GM19193 (cell line): ENCODE measurements at regions not wholly inside any gene's neighbourhood (a gene's known extent, or its start where the extent isn't known, plus 50 kb on each side); places are given as distances from the start of the nearest gene placed in this dataset.
A peak's percentile ranks its signal among the peaks of the same experiment; 100 is the strongest.

ENCODE experiments used
- POLR2A ChIP-seq: IDR thresholded peaks from 4 replicates; pipeline ENCODE4 v1.6.1; 2011; ENCODE audit not compliant: insufficient read depth, insufficient read length; ENCODE audit errors: extremely low read depth

DNA sequence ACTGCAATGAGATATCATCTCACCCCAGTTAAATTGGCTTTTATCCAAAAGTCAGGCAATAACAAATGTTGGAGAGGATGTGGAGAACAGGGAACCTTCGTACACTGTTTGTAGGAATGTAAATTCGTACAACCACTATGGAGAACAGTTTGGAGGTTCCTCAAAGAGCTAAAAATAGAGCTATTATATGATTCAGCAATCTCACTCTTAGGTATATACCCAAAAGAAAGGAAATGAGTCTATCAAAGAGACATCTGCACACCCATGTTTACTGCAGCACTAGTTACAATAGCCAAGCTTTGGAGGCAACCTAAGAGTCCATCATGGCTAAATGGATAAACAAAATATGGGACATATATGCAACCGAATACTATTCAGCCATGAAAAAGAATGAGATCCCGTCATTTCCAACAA lies 68.0 kb upstream of the HES1 start:
- no peak for TF ChIP-seq POLR2A

DNA sequence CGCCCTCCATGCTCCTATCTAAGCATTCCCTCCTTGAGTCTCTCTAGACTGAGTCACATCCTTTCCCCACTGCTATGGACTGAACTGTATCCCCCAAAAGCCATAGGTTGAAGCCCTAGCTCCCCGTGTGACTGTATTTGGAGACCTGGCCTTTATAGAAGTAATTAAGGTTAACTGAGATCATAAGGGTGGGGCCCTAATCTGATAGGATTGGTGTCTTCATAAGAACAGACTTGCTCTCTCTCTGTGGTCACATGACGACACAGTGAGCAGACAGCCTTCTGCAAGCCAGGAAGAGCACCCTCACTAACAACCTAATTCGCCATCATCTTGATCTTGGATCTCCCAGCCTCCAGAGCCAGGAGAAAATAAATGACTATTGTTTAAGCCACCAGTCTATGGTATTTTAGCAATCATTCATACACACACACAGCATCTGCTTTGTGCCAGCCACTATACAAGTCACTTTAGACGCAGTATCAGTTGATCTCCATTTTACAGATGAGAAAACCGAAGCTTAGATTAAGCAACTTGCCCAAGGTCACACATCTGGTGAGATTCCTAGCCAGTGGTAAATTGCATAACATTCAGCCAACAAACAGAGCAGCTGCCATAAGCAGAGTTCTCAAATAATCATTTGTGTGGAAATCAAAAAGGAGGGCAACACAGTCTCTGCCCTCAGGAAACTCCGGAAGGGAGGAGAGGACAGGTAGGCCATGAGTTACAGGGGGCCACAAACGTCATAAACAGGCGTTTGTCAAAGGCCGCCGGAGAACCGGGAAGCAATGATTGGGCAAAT lies 66.3 kb upstream of the HES1 start:
- no peak for TF ChIP-seq POLR2A

DNA sequence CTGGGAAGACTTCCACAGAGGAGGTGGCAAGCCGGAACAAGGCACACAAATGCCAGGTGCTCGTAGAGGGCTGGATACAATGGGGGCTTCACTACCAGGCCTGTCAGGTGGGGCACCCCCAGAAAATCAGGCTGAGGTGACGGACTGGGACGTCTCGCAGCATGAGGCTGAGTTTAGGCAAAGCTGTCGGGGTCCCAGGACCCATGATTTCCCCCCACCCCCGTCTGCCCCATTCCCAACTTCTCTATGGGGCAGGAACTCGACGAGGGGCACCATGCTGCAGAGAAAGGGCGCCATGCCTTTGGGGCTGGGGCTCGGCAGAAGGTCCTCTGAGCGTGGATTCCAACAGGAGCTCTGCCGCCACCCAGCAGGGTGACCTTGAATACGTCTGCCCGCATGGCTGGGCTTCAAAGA lies 65.7 kb upstream of the HES1 start:
- TF ChIP-seq POLR2A = no peak

- TF ChIP-seq POLR2A = peak; percentile 60
Observed at GRCh38 chr3:194070634-194071409, 65.1 kb upstream of the HES1 start.

DNA sequence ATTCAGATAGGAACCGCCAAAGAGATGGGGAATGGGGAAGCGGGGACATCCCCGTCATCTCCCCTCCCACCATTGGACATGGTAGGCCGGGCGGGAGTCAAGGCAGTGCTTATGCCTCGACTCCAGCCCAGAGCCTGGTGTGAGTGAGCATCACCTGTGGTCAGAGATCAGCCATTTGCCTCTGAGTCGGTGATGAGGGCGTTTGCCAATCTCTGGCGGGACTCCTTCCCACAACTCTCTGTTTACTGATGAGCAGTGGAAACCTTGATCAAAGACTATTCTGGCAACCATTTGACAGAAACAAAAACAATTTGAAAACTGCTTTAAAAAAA lies 63.9 kb upstream of the HES1 start:
- TF ChIP-seq POLR2A = no peak

- TF ChIP-seq POLR2A = no peak
Observed at GRCh38 chr3:194072691-194073279, 63.2 kb upstream of the HES1 start.

DNA sequence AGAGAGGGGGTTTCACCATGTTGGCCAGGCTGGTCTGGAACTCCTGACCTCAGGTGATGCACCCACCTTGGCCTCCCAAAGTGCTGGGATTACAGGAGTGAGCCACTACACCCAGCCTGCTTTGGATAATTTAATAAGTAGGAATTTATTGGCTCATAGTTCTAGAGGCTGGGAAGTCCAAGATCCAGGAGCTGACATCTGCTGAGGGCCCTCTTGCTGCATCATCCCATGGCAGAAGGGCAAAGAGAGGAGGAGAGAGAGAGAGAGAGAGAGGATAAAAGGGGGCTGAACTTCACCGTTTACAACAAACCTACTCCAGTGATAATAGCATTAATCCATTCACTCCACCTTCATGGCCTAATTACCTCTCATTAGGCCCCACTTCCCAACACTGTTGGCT lies 62.0 kb upstream of the HES1 start:
- no peak for TF ChIP-seq POLR2A

- TF ChIP-seq POLR2A = no peak
Observed at GRCh38 chr3:194075088-194075615, 60.8 kb upstream of the HES1 start.

DNA sequence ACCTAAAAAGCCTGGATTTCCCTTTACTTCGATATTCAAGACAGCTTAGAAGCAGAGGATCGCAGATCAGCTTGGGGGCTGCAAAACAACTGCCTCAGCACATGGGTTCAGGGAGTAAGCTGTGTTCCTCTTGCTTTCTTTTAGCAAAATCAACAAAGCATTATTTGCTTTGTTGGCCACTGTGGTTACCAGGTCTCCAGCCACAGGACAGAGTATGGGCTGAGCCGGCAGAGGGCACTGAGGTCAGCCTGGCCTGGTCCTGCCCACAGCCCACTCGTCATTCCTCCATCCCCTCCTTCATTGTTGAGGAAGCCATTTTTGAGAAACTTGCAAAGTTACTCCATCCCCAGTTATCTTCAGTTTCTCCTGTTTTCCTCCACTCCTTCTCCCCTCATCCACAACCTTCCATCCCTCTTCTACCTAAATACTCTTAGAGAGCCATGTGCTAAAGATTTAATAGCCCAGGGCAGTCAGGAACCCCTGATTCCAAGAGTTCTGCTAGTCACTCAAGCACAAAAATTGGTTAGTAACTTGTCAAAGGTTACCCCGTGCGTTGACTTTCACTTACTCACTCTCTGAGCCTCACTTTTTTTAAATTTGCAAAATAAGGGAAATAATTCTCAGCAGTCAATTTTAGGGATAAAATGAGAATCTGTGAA lies 60.0 kb upstream of the HES1 start:
- no peak for TF ChIP-seq POLR2A

DNA sequence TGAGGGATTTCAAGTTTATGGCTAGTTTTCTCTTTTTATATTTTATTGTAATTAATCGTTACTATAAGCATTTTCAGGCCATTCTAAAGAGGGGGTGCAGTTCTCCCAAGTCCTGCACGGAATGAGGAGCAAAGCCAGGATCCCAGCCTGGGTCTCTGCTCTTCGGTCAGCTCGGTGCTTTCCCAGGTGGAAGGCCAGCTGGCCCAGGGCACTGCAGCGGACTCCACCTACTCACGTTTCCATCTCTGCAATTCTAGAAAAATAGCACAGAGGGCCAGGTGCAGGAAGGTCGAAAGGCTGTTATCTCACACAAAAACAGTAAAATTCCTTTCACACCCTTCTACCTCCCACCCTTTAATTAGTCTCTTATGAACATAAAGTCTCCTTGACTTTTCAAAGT lies 59.5 kb upstream of the HES1 start:
- TF ChIP-seq POLR2A = no peak

- TF ChIP-seq POLR2A = no peak
Observed at GRCh38 chr3:194077602-194078001, 58.3 kb upstream of the HES1 start.

DNA sequence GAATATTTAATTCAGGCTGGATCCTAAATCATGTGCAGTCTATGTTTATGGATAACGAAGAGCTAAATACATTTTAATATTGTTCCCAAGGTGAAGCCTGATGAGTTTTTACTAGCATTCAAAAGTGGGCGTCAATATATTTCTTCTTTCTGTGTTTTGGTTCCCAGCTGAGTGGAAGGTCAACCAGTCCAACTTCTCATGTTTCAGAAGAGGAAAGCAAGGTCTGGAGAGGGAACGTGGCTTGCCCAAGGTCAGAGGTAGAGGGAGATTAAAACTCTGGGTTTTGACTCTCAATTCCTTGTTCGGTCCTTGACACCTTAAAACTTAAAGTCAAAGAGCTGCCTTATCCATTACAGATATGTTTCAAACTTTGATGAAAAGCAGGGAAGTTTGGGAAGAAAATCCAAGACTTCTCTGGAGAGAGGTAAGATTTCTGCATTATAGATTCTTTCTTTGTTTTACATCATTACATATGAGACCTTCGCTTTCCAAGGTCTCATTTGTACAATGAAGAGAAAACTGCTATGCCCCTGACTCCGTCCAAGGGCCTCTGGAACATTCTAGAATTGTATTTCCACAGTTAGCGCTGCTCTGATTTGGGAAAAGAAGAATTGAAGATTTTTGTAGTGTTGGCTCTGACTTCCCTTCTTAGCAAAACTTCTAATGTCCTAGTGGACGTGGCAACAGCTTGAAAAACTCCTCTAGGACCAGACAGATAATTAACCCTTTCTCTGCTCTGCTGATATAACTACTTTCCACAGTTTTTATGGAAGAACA lies 57.7 kb upstream of the HES1 start:
- TF ChIP-seq POLR2A = no peak

DNA sequence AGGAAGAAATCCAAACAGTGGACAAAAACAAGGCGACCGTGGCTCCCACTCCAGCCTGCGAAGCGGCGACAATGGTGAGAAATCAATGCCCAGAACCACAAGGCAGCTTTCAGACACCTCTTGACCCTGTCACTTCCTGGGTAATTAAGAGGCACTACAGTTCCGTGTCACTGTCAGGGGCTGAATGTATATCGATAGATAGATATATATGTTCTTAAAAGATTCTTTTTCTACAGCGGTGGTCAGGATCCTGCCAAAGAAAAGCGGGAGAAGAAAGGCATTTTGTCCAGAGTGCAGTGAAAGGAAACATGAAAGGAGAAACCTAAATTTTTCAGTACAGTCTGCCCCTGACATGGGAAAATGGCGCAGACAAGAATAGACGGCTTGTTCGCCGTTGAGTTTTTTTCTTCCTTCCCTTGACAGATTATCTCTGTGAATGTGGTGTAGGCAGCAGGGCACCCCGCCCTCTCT lies 56.2 kb upstream of the HES1 start:
- no peak for TF ChIP-seq POLR2A

DNA sequence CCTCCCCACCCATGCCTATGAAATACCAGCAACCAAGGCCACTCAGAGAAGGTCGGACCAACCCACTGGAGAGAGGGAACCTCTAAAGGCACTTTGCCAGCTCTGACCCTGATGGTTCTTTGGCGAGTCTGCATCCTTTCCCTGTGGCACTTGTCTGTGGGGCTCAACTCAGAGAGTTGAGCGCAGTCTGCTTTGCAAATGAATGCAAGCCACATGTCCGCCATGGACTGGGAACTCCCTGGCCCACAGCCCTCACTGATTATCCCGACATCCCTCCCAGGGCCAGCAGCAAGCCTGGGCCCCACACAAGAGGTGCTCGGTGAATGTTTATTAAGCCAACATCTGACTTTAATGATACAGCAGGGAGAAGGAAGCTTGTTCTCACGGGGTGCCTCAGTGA lies 55.5 kb upstream of the HES1 start:
- TF ChIP-seq POLR2A = no peak
